GM12892 (cell line): ENCODE measurements at regions not wholly inside any gene's neighbourhood (a gene's known extent, or its start where the extent isn't known, plus 50 kb on each side); places are given as distances from the start of the nearest gene placed in this dataset.

ENCODE experiments used
- POLR2AphosphoS5 ChIP-seq: IDR thresholded peaks from 2 replicates; pipeline ENCODE4 v1.6.1; 2011; ENCODE audit warnings: low read depth, low read length, control low read depth
- TAF1 ChIP-seq: IDR thresholded peaks from 2 replicates; pipeline ENCODE4 v1.6.1; 2011; ENCODE audit warnings: low read depth, mild to moderate bottlenecking, control low read depth, low read length, borderline replicate concordance

GRCh38 chr1:93814059-93814794 is 64.8 kb downstream of the DNTTIP2 start:
- TF ChIP-seq TAF1 (no peak), POLR2AphosphoS5 (no peak)
